Central memory CD8-positive, alpha-beta T cell (primary cell): ENCODE measurements at regions not wholly inside any gene's neighbourhood (a gene's known extent, or its start where the extent isn't known, plus 50 kb on each side); places are given as distances from the start of the nearest gene placed in this dataset.
"Not testable (repeated sequence)": the region's sequence is repeated elsewhere in the genome, so short reads cannot be mapped to it uniquely, and the experiment has no call there.

ENCODE experiments used
- ATAC-seq: fragments of 150-1000 bp; cut with Tn5 transposase; replicated peaks from 2 replicates; pipeline ENCODE4 v1.10.0; 2022; ENCODE audit warnings: mild to moderate bottlenecking, moderate FRiP score, moderate number of reproducible peaks; ENCODE audit not compliant: poor library complexity, severe bottlenecking; ENCODE audit errors: extremely low read depth
- DNase-seq, 2 donors: peaks; one replicate each; pipeline ENCODE4 v3.0.0; 2021; ENCODE audit warnings: low spot score in 2 of 2
- H3K27ac Mint-ChIP-seq: one replicate; pipeline ENCODE4 v1.8.0; 2022; ENCODE audit warnings: low read depth, mild to moderate bottlenecking, moderate library complexity, mixed read lengths
- H3K27me3 Mint-ChIP-seq: one replicate; pipeline ENCODE4 v1.8.0; 2022; ENCODE audit warnings: mixed read lengths
- H3K36me3 Mint-ChIP-seq: one replicate; pipeline ENCODE4 v1.8.0; 2022; ENCODE audit warnings: mild to moderate bottlenecking, moderate library complexity, mixed read lengths; ENCODE audit not compliant: insufficient read depth
- H3K4me1 Mint-ChIP-seq: one replicate; pipeline ENCODE4 v1.8.0; 2022; ENCODE audit warnings: mixed read lengths
- H3K4me3 Mint-ChIP-seq: one replicate; pipeline ENCODE4 v1.8.0; 2022; ENCODE audit warnings: mild to moderate bottlenecking, moderate library complexity, mixed read lengths
- H3K9me3 Mint-ChIP-seq: one replicate; pipeline ENCODE4 v1.8.0; 2022; ENCODE audit warnings: mixed read lengths

DNA sequence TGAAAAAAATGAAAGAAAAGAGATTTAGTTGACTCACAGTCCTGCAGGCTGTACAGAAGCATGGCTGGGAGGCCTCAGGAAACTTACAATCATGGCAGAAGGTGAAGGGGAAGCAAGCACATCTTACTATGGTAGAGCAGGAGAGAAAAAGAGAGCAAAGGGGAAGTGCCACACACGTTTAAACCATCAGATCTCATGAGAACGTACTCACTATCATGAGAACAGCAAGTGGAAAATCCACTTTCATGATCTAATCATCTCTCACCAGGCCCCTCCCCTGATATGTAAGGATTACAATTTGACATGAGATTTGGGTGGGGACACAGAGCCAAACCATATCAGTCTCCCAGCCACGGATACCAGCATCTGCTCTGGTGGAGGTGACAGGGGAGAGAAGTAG, 50.8 kb upstream of the CPOX start:
- Mint-ChIP-seq H3K27ac (no peak overlapping the region), H3K9me3 (peaks cover 2% of the 10 kb centered on the region), H3K36me3 (peaks cover 1% of the 10 kb centered on the region), H3K4me3 (no peak overlapping the region), H3K4me1 (no peaks in the 10 kb centered on the region), H3K27me3 (peaks cover 41% of the 10 kb centered on the region)
- no peak for ATAC-seq
- DNase-seq = no peak

DNA sequence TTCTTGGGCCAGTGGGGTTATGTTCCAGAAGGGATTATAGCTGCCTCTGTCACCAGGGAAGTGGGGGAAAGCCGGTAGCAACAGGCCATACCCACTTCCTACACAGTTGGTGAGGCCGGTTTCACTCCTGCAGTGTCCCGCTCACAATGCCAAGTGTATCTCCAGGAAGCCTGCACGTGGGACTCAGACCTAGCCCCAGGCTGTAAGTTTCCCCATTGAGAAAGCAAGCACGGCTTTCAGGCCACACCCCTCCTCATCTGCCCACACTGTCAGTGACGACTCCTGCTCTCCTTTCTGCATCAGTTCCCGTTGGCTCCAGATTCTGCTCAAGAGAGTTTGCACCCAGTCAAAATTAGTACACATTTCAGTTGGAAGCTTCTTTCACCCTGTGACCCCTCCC, 51.6 kb upstream of the CPOX start:
- DNase-seq (no peak), ATAC-seq (no peak)
- peaks cover 1% of the 10 kb centered on the region for H3K36me3 Mint-ChIP-seq
- H3K9me3 Mint-ChIP-seq = no peaks in the 10 kb centered on the region
- no peaks in the 10 kb centered on the region for H3K4me1 Mint-ChIP-seq
- no peak overlapping the region for H3K4me3 Mint-ChIP-seq
- no peak overlapping the region for H3K27ac Mint-ChIP-seq
- peaks cover 36% of the 10 kb centered on the region for H3K27me3 Mint-ChIP-seq

DNA sequence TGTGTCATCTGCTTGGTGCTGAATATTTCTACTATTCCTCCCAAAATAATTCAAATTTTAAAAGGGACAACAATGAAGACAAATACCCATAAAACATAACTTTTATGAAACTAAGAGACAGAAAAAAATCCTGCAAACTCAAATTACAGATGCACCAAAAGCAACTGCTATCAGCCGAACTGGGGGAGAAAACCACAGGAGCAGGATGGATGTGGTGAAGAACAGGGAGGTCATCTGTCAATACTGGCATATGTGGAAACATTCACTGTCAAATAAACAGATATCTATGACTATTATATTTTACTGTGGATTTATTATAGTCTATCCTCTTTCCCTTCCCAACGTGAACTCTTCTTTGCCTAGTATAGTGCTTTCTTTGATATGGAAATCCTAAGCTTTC, 53.3 kb upstream of the CPOX start:
- ATAC-seq (no peak), DNase-seq (no peak)
- no peaks in the 10 kb centered on the region for H3K9me3 Mint-ChIP-seq
- no peaks in the 10 kb centered on the region for H3K4me1 Mint-ChIP-seq
- peaks cover 1% of the 10 kb centered on the region for H3K36me3 Mint-ChIP-seq
- H3K4me3 Mint-ChIP-seq = no peak overlapping the region
- no peak overlapping the region for H3K27ac Mint-ChIP-seq
- H3K27me3 Mint-ChIP-seq = peaks cover 46% of the 10 kb centered on the region

DNA sequence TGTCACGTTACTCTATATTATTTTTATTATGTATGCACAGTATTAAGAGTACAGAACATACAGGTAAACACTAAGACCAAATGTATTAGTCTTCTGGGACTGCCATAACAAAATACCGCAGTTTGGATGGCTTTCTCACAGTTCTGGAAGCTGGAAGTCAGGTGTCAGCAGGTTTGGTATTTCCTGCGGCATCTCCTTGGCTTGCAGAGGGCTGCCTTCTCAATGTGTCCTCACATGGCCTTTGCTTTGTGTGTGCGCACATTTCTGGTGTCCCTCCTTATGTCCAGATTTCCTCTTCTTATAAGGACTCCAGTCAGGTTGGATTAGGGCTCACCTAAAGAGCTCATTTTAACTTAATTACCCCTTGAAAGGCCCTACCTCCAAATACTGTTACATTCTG, 53.8 kb upstream of the CPOX start:
- DNase-seq (no peak), ATAC-seq (no peak)
- H3K36me3 Mint-ChIP-seq = peaks cover 1% of the 10 kb centered on the region
- H3K4me3 Mint-ChIP-seq = no peak overlapping the region
- H3K27ac Mint-ChIP-seq = no peak overlapping the region
- H3K27me3 Mint-ChIP-seq = peaks cover 46% of the 10 kb centered on the region
- no peaks in the 10 kb centered on the region for H3K9me3 Mint-ChIP-seq
- H3K4me1 Mint-ChIP-seq = no peaks in the 10 kb centered on the region

DNA sequence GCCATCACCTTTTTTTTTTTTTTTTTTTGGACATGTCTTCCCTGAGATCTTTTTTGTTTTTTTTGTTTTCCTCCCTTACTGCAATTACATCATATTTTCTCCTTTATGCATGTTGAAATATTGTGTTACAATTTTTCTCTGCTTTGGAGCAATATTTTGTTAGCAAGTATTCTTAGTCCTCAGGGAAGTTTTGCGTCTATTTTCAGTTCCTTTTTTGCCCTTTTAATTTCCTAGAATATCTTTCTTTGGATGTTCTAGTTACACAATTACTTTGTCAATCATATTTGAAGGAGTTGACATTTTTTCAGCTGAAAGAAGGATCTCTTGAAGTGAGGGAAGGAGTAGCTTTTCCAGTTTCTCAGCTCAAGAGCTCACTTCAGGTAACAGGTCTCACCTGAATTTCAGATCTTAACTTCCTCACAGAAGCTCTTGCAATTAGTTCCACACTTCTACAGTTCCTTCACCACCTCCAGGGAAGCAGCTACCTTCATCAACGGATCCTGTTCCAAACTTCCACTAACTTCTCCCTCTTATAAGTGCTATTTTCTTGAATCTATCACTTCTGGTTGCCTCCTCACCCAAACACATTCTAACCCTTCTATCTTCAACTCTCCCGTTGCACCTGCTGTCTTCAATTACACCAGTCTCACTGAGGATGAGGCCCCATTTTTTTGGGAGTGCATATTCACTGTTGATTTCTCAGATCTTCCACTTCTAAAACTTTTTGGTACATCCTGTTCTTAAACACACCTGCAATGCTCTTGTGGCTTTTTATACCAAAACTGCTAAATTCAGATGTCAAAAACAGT, 57.8 kb upstream of the CPOX start:
- Mint-ChIP-seq H3K27me3 (peaks cover 18% of the 10 kb centered on the region), H3K36me3 (no peaks in the 10 kb centered on the region), H3K27ac (no peak overlapping the region), H3K4me3 (no peak overlapping the region), H3K9me3 (no peaks in the 10 kb centered on the region), H3K4me1 (no peaks in the 10 kb centered on the region)
- ATAC-seq (no peak), DNase-seq (no peak)

DNA sequence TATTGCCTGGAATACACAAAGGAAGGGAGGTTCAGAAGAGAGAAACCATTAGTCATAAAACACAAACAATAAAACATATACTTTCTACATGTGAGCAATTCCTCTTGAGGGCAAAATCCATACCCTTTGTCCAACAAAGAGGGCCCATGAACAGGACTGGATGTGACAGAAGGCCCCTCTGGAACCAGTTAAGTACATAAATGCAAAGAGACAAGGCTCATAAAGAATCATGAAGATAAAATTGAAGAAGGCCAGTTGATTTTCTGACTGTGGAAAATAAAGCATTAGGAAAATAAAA, 58.3 kb upstream of the CPOX start:
- peaks cover 18% of the 10 kb centered on the region for H3K27me3 Mint-ChIP-seq
- ATAC-seq (no peak), DNase-seq (no peak)
- H3K27ac Mint-ChIP-seq = no peak overlapping the region
- H3K4me1 Mint-ChIP-seq = no peaks in the 10 kb centered on the region
- H3K4me3 Mint-ChIP-seq = no peak overlapping the region
- no peaks in the 10 kb centered on the region for H3K36me3 Mint-ChIP-seq
- H3K9me3 Mint-ChIP-seq = no peaks in the 10 kb centered on the region

DNA sequence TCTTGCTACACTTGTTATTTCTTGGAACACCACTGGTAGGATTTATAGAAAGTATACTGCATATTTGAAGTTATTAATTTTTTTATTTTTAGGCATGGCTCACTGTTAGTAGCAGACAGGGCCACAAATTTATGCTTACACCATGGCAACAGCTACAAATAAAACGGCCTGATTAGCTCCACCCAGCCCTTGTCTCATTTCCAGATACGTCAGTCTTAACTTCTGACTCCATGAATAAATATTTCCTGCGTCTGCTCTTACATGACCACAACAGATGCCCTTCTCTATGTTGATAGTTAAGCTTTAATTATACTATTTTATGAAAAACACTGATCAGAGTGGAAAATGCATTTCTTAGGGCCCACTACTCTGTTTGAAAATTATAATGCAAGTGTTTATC, 62.3 kb upstream of the CPOX start:
- H3K9me3 Mint-ChIP-seq = no peaks in the 10 kb centered on the region
- H3K27ac Mint-ChIP-seq = no peak overlapping the region
- H3K36me3 Mint-ChIP-seq = no peaks in the 10 kb centered on the region
- no peak for DNase-seq
- no peak overlapping the region for H3K4me3 Mint-ChIP-seq
- H3K27me3 Mint-ChIP-seq = peaks cover 42% of the 10 kb centered on the region
- H3K4me1 Mint-ChIP-seq = peaks cover 4% of the 10 kb centered on the region
- ATAC-seq = no peak

DNA sequence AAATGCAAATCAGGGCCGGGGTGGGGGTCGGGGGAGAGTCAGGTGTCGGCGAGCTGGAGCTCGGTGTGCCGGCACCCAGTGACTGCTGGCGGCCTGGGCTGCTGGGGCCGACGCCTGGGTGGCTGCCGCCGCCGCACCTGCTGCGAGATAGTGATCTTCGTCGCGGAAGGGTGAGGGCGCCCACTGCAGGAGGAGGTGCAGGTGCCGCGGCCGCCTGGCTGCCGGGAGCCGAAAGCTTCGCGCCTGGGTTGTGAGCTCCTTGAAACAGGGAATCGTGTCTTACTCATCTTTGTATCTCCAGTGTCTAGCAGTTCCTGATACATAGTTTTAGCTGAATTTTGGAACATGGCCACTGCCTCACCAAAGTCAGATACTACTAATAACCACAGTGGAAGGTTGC, 64.0 kb upstream of the CPOX start:
- Mint-ChIP-seq H3K36me3 (no peaks in the 10 kb centered on the region), H3K27me3 (peaks cover 31% of the 10 kb centered on the region), H3K27ac (no peak overlapping the region), H3K4me3 (no peak overlapping the region), H3K4me1 (peaks cover 4% of the 10 kb centered on the region), H3K9me3 (no peaks in the 10 kb centered on the region)
- DNase-seq = peak in 1 of 2 donors; percentile 17
- ATAC-seq = peak; percentile 32

DNA sequence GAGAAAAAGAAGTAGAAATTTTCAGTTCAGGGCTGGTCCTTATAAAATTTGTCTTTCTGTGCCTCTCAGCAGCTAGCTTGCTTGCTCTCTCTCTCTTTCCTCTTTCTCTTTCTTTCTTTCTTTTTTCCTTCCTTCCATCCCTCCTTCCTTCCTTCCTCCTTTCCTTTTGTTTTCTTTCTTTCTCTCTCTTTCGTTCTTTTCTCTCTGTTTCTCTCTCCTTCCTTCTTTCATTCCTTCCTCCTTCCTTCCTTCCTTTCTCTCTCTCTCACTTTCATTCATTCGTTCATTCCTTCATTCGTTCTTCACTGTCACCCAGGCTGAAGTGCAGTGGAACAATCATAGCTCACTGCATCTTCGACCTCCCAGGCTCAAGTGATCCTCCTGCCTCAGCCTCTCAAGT, 69.3 kb upstream of the CPOX start:
- H3K4me3 Mint-ChIP-seq = no peak overlapping the region
- H3K27ac Mint-ChIP-seq = no peak overlapping the region
- H3K36me3 Mint-ChIP-seq = peaks cover 2% of the 10 kb centered on the region
- no peaks in the 10 kb centered on the region for H3K9me3 Mint-ChIP-seq
- H3K4me1 Mint-ChIP-seq = peaks cover under 1% of the 10 kb centered on the region
- ATAC-seq = no peak
- no peak for DNase-seq
- H3K27me3 Mint-ChIP-seq = peaks cover 61% of the 10 kb centered on the region

DNA sequence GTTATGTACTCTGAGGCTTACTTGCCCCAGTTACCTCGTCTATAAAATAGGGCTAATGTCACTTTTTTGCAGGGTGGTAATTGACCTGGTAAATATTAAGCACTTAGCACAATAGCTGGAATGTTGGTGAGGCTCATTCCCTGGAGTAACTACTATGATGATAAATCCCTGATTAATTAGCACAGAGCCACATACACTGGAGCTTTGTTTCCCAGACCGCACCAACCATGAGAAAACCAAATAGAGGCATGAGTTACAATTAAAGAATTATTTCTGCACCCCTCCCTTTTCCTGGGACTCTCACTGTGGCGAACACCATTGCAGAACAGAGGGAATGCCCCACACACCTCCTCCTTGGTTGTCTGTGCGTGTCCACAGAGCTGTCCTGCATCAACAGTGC, 76.6 kb upstream of the CPOX start:
- Mint-ChIP-seq H3K27me3 (peaks cover 21% of the 10 kb centered on the region), H3K4me1 (no peaks in the 10 kb centered on the region), H3K4me3 (no peak overlapping the region), H3K9me3 (no peaks in the 10 kb centered on the region), H3K27ac (no peak overlapping the region), H3K36me3 (no peaks in the 10 kb centered on the region)
- DNase-seq = no peak
- ATAC-seq = no peak

DNA sequence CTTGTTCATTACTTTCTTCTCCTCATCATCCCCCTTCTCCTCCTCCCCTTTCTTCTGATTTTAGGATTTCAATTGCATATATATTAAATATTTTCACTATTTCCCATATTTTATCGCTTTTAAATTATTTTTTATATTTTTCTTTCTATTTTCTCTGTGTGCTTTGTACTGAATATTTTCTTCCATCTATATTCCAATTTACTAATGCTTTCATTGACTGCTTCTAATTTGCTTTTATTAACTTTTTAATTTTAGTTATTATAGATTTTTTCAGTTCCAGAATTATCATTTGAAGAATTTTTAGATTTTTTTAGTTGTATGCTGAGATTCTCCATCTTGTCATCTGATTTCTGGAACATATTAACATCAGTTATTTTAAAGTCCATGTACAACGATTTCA, 83.2 kb upstream of the ST3GAL6 start:
- DNase-seq = no peak
- ATAC-seq = no peak
- no peaks in the 10 kb centered on the region for H3K4me1 Mint-ChIP-seq
- peaks cover 8% of the 10 kb centered on the region for H3K27me3 Mint-ChIP-seq
- H3K4me3 Mint-ChIP-seq = no peak overlapping the region
- no peaks in the 10 kb centered on the region for H3K9me3 Mint-ChIP-seq
- H3K36me3 Mint-ChIP-seq = no peaks in the 10 kb centered on the region
- no peak overlapping the region for H3K27ac Mint-ChIP-seq

DNA sequence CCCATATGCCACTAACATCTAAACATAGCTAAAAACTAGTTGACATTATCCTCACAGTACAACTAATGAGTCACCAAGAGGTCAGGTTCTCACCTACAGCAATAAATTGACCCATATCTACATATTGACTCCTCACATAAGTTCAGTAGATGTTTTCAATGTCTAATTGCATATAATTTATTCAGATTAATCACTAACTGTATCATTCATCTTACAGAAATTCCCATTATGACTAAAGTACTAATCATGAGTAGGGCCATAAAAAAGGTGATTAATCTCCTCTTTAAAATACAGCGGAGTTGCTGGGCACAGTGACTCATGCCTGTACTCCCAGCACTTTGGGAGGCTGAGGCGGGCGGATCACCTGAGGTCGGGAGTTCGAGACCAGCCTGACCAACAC, 82.4 kb upstream of the ST3GAL6 start:
- Mint-ChIP-seq H3K27ac (no peak overlapping the region), H3K9me3 (no peaks in the 10 kb centered on the region), H3K4me3 (no peak overlapping the region), H3K36me3 (no peaks in the 10 kb centered on the region), H3K4me1 (no peaks in the 10 kb centered on the region), H3K27me3 (peaks cover 14% of the 10 kb centered on the region)
- ATAC-seq (no peak), DNase-seq (no peak)

DNA sequence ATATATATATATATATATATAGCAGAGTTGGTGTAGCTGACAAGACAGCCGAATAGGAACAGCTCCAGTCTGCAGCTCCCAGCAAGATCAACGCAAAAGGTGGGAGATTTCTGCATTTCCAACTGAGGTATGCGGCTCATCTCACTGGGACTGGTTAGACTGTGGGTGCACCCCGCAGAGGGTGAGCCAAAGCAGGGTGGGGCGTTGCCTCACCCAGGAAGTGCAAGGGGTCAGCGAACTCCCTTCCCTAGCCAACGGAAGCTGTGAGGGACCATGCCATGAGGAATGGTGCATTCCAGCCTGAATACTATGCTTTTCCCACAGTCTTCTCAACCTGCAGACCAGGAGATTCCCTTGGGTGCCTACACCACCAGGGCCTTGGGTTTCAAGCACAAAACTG, 81.7 kb upstream of the ST3GAL6 start:
- Mint-ChIP-seq H3K27me3 (peaks cover 14% of the 10 kb centered on the region), H3K4me3 (no peak overlapping the region), H3K27ac (no peak overlapping the region)

DNA sequence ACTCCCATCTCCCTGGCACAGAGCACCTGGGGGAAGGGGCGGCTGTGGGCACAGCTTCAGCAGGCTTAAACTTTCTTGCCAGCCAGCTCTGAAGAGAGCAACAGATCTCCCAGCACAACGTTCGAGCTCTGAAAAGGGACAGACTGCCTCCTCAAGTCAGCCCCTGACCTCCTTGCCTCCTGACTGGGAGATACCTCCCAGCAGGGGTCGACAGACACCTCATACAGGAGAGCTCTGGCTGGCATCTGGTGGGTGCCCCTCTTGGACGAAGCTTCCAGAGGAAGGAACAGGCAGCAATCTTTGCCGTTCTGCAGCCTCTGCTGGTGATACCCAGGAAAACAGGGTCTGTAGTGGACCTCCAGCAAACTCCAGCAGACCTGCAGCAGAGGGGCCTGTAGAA, 80.7 kb upstream of the ST3GAL6 start:
- H3K36me3 Mint-ChIP-seq, H3K9me3 Mint-ChIP-seq, H3K4me1 Mint-ChIP-seq, DNase-seq, H3K27ac Mint-ChIP-seq, H3K4me3 Mint-ChIP-seq, ATAC-seq: not testable (repeated sequence)
- H3K27me3 Mint-ChIP-seq = peaks cover 14% of the 10 kb centered on the region

More for the DNA sequence above, 81.7 kb upstream of the ST3GAL6 start:
- DNase-seq (no peak), ATAC-seq (no peak)
- Mint-ChIP-seq H3K36me3 (no peaks in the 10 kb centered on the region), H3K9me3 (no peaks in the 10 kb centered on the region), H3K4me1 (no peaks in the 10 kb centered on the region)
